GM20000 (cell line): ENCODE measurements at regions not wholly inside any gene's neighbourhood (a gene's known extent, or its start where the extent isn't known, plus 50 kb on each side); places are given as distances from the start of the nearest gene placed in this dataset.

Source experiments
- DNase-seq: peaks from one replicate; pipeline ENCODE4 v3.0.0; 2012; ENCODE audit warnings: low spot score
- TF ChIP-seq, protein P1 (sequence below): IDR thresholded peaks from 2 replicates; pipeline ENCODE4 v1.5.1; 2012; ENCODE audit warnings: mild to moderate bottlenecking, control low read depth; ENCODE audit errors: extremely low read depth, missing control alignments

DNA sequence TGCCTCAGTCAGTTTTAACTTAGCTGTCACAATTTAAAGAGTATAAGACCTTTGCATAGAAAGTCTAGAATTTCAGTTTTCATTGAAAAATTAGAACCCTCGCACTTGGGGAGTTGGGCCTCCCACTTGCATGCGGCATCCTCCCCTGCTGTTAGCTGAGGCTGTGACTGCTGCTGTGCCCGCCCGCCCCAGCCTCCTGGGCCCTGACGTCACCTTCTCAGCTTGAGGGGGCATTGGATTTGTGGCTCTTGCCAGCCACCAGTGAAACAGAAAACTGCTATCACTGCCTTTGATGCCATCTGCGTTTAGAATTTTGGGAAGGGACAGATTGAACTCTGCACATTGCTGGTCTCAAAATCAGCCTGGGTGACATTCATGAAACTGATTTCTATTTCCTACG, 108.7 kb downstream of the CTTN start:
- TF ChIP-seq, protein P1, sequence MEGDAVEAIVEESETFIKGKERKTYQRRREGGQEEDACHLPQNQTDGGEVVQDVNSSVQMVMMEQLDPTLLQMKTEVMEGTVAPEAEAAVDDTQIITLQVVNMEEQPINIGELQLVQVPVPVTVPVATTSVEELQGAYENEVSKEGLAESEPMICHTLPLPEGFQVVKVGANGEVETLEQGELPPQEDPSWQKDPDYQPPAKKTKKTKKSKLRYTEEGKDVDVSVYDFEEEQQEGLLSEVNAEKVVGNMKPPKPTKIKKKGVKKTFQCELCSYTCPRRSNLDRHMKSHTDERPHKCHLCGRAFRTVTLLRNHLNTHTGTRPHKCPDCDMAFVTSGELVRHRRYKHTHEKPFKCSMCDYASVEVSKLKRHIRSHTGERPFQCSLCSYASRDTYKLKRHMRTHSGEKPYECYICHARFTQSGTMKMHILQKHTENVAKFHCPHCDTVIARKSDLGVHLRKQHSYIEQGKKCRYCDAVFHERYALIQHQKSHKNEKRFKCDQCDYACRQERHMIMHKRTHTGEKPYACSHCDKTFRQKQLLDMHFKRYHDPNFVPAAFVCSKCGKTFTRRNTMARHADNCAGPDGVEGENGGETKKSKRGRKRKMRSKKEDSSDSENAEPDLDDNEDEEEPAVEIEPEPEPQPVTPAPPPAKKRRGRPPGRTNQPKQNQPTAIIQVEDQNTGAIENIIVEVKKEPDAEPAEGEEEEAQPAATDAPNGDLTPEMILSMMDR: no peak
- no peak for DNase-seq

GRCh38 chr11:70507466-70508230, 109.3 kb downstream of the CTTN start:
- TF ChIP-seq, protein P1: no peak
- no peak for DNase-seq

- TF ChIP-seq, protein P1: no peak
These were observed 109.8 kb downstream of the CTTN start for GRCh38 chr11:70508231-70508480.

GRCh38 chr11:70509476-70509875, 111.1 kb downstream of the CTTN start:
- TF ChIP-seq, protein P1: no peak
- no peak for DNase-seq

More at GRCh38 chr11:70508231-70508480, 109.8 kb downstream of the CTTN start:
- no peak for DNase-seq

GRCh38 chr11:70510106-70510505, 111.8 kb downstream of the CTTN start:
- TF ChIP-seq, protein P1: no peak
- no peak for DNase-seq

DNA sequence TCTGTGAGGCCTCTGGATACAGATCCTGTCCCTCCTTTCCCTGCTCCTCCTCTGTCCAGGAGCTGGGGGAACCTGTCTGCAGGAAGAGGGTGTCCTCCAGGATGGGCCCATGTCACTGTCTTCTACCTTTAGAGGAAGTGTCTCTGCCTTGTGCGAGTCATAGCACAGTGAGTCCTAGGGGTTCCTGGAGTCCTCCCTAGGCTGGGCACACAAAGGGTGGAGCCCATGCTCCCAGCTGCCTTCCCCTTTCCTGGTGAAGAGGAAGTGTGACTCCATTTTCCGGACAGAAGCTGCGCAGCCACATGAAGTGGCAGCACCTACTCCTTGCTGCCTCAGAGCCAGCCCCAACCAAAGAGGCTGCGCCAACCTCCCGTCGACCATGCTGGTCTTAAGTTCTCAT, 112.2 kb downstream of the CTTN start:
- DNase-seq: no peak
- TF ChIP-seq, protein P1: no peak

- TF ChIP-seq, protein P1: no peak
- no peak for DNase-seq
These were observed 113.0 kb downstream of the CTTN start for GRCh38 chr11:70511345-70511744.
